Uterus (tissue), 2 donors: ENCODE measurements at regions not wholly inside any gene's neighbourhood (a gene's known extent, or its start where the extent isn't known, plus 50 kb on each side); places are given as distances from the start of the nearest gene placed in this dataset.

ENCODE experiments used
- POLR2A ChIP-seq, 2 donors: fragments of 450-650 bp; IDR thresholded peaks; one replicate each; pipeline ENCODE4 v1.6.1; 2016; ENCODE audit warnings: antibody characterized with exemption in 2 of 2, mild to moderate bottlenecking in 1 of 2, moderate library complexity in 1 of 2
- TF ChIP-seq, protein P1 (sequence below), 4 experiments: fragments of 200-600 bp in 2 of 4; fragments of 450-650 bp in 2 of 4; sonication (generic) in 2 of 4; IDR thresholded peaks; one replicate each; pipeline ENCODE4 v1.5.1; 2016 to 2019; ENCODE audit warnings: antibody characterized with exemption in 4 of 4, mild to moderate bottlenecking in 2 of 4, moderate library complexity in 1 of 4

DNA sequence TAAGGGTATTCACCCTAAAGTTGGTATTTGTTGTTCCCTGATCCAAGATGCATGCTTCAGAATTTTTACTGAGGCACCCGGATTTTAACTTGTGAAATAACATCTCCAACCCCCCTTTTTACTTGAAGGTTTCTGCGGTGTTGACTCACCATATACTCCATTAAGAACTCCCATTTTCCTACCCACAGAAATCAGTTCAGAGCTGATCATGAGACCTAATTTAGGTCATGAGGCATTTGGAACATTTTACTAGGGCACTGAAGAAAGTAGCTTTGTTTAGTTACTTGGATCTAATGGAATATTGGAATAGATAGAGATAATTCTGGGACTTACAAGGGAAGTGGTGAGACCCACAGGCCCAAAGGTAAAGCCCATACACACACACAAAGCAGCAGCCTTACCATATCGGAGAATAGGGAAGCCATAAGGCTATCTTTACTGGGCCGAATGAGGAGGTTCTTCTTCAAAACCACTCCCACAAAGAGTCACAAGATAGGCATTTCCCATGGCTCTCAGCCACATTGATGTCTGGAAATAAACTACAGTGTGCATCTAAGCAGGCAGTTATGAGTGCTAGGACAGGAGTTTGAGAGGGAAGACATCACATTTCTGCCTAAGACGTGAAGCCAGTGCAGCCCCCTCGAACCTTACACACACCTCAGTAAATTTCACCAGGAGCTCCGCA is 681.0 kb upstream of the LRRTM4 start:
- TF ChIP-seq, protein P1, sequence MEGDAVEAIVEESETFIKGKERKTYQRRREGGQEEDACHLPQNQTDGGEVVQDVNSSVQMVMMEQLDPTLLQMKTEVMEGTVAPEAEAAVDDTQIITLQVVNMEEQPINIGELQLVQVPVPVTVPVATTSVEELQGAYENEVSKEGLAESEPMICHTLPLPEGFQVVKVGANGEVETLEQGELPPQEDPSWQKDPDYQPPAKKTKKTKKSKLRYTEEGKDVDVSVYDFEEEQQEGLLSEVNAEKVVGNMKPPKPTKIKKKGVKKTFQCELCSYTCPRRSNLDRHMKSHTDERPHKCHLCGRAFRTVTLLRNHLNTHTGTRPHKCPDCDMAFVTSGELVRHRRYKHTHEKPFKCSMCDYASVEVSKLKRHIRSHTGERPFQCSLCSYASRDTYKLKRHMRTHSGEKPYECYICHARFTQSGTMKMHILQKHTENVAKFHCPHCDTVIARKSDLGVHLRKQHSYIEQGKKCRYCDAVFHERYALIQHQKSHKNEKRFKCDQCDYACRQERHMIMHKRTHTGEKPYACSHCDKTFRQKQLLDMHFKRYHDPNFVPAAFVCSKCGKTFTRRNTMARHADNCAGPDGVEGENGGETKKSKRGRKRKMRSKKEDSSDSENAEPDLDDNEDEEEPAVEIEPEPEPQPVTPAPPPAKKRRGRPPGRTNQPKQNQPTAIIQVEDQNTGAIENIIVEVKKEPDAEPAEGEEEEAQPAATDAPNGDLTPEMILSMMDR (IDR thresholded peaks at IDR 0.05) = no peak
- no peak for TF ChIP-seq POLR2A (IDR thresholded peaks at IDR 0.05)
